MM.1S (cell line): ENCODE measurements at regions not wholly inside any gene's neighbourhood (a gene's known extent, or its start where the extent isn't known, plus 50 kb on each side); places are given as distances from the start of the nearest gene placed in this dataset.

Experiments used
- DNase-seq: peaks from one replicate; pipeline ENCODE4 v3.0.0-alpha.2; 2015
- H2AFZ ChIP-seq: fragments of 300-600 bp; sonication (generic); 2 replicates; pipeline ENCODE4 v1.6.0; 2016; ENCODE audit warnings: antibody characterized with exemption, low read length
- H3F3A ChIP-seq: fragments of 300-600 bp; sonication (generic); 2 replicates; pipeline ENCODE4 v1.6.1; 2016; ENCODE audit warnings: mild to moderate bottlenecking, antibody characterized with exemption, low read length, moderate library complexity, mixed read lengths; ENCODE audit not compliant: insufficient read depth
- H3K27ac ChIP-seq: fragments of 300-600 bp; sonication (generic); 2 replicates; pipeline ENCODE4 v1.5.1; 2016; ENCODE audit warnings: mild to moderate bottlenecking, low read length
- H3K27me3 ChIP-seq: fragments of 300-600 bp; sonication (generic); replicated peaks from 2 replicates; pipeline ENCODE4 v1.6.0; 2016; ENCODE audit warnings: low read length; ENCODE audit not compliant: insufficient read depth
- H3K36me3 ChIP-seq: fragments of 300-600 bp; sonication (generic); replicated peaks from 2 replicates; pipeline ENCODE4 v1.6.1; 2016; ENCODE audit warnings: mild to moderate bottlenecking, low read length, mixed read lengths; ENCODE audit not compliant: insufficient read depth
- H3K4me1 ChIP-seq: fragments of 300-600 bp; sonication (generic); 2 replicates; pipeline ENCODE4 v1.6.1; 2016; ENCODE audit warnings: low read length, mixed read lengths
- H3K4me2 ChIP-seq: fragments of 300-600 bp; sonication (generic); 2 replicates; pipeline ENCODE4 v1.6.0; 2016; ENCODE audit warnings: low read depth, low read length
- H3K4me3 ChIP-seq: fragments of 300-600 bp; sonication (generic); 2 replicates; pipeline ENCODE4 v1.5.1; 2016; ENCODE audit warnings: low read length, mixed read lengths
- H3K79me2 ChIP-seq: fragments of 300-600 bp; sonication (generic); 2 replicates; pipeline ENCODE4 v1.6.1; 2016; ENCODE audit warnings: mixed run types, low read length, mixed read lengths
- H3K9ac ChIP-seq: fragments of 300-600 bp; sonication (generic); 2 replicates; pipeline ENCODE4 v1.6.1; 2016; ENCODE audit warnings: low read length, mixed read lengths
- H3K9me2 ChIP-seq: fragments of 300-600 bp; sonication (generic); replicated peaks from 2 replicates; pipeline ENCODE4 v1.6.1; 2016; ENCODE audit warnings: mild to moderate bottlenecking, low read length, mixed read lengths; ENCODE audit not compliant: insufficient read depth
- H3K9me3 ChIP-seq: fragments of 300-600 bp; sonication (generic); replicated peaks from 2 replicates; pipeline ENCODE4 v1.6.1; 2016; ENCODE audit warnings: mild to moderate bottlenecking, low read length, mixed read lengths; ENCODE audit not compliant: insufficient read depth
- H4K20me1 ChIP-seq: fragments of 300-600 bp; sonication (generic); 2 replicates; pipeline ENCODE4 v1.6.1; 2016; ENCODE audit warnings: mild to moderate bottlenecking, low read length, moderate library complexity, mixed read lengths; ENCODE audit not compliant: insufficient read depth
- CTCF ChIP-seq: fragments of 300-600 bp; sonication (generic); IDR thresholded peaks from 2 replicates; pipeline ENCODE4 v1.5.1; 2016; ENCODE audit warnings: antibody characterized with exemption, low read length, mixed read lengths
- EZH2 ChIP-seq: fragments of 300-600 bp; sonication (generic); optimal IDR thresholded peaks from 2 replicates; pipeline ENCODE3; 2017; ENCODE audit warnings: low read depth, mild to moderate bottlenecking, antibody characterized with exemption, low read length, mixed read lengths
- EZH2phosphoT487 ChIP-seq: fragments of 300-600 bp; sonication (generic); IDR thresholded peaks from 2 replicates; pipeline ENCODE4 v1.6.1; 2018; ENCODE audit warnings: antibody characterized with exemption, low read length

GRCh38 chr17:69853541-69854224, 221.3 kb upstream of the KCNJ16 start:
- DNase-seq = no peak
- Histone ChIP-seq H3K4me2 (no peak overlapping the region), H3K27me3 (no peaks in the 10 kb centered on the region), H3K27ac (no peak overlapping the region), H4K20me1 (no peaks in the 10 kb centered on the region), H3F3A (no peaks in the 10 kb centered on the region), H3K4me1 (no peaks in the 10 kb centered on the region), H3K9me3 (no peaks in the 10 kb centered on the region), H3K9ac (no peak overlapping the region), H3K9me2 (no peaks in the 10 kb centered on the region), H3K79me2 (no peaks in the 10 kb centered on the region), H3K36me3 (no peaks in the 10 kb centered on the region), H3K4me3 (no peak overlapping the region), H2AFZ (no peak overlapping the region)
- no peak for TF ChIP-seq EZH2
- TF ChIP-seq CTCF = no peak
- no peak for TF ChIP-seq EZH2phosphoT487

GRCh38 chr17:69854225-69854780, 220.7 kb upstream of the KCNJ16 start:
- H2AFZ ChIP-seq = no peak overlapping the region
- H3K27ac ChIP-seq = no peak overlapping the region
- H3K4me3 ChIP-seq = no peak overlapping the region

GRCh38 chr17:69856946-69857345, 218.1 kb upstream of the KCNJ16 start:
- Histone ChIP-seq H3K9me2 (no peaks in the 10 kb centered on the region), H3K27ac (no peak overlapping the region), H3K4me1 (no peaks in the 10 kb centered on the region), H3K4me2 (no peak overlapping the region), H4K20me1 (no peaks in the 10 kb centered on the region), H3K27me3 (no peaks in the 10 kb centered on the region), H3F3A (no peaks in the 10 kb centered on the region), H3K36me3 (no peaks in the 10 kb centered on the region), H3K9ac (no peak overlapping the region), H2AFZ (no peak overlapping the region), H3K4me3 (no peak overlapping the region), H3K79me2 (no peaks in the 10 kb centered on the region), H3K9me3 (no peaks in the 10 kb centered on the region)
- TF ChIP-seq EZH2 (no peak), EZH2phosphoT487 (no peak), CTCF (no peak)
- DNase-seq = no peak

More at GRCh38 chr17:69854225-69854780, 220.7 kb upstream of the KCNJ16 start:
- Histone ChIP-seq H3K4me1 (no peaks in the 10 kb centered on the region), H3F3A (no peaks in the 10 kb centered on the region), H3K9me2 (no peaks in the 10 kb centered on the region), H3K79me2 (no peaks in the 10 kb centered on the region), H3K9ac (no peak overlapping the region), H3K27me3 (no peaks in the 10 kb centered on the region), H3K4me2 (no peak overlapping the region), H4K20me1 (no peaks in the 10 kb centered on the region), H3K36me3 (no peaks in the 10 kb centered on the region), H3K9me3 (no peaks in the 10 kb centered on the region)
- no peak for TF ChIP-seq EZH2
- no peak for TF ChIP-seq CTCF
- DNase-seq = no peak
